Glutamatergic neuron (in vitro differentiated cells): ENCODE measurements at regions not wholly inside any gene's neighbourhood (a gene's known extent, or its start where the extent isn't known, plus 50 kb on each side); places are given as distances from the start of the nearest gene placed in this dataset.

ENCODE experiments used
- DNase-seq: peaks from one replicate; pipeline ENCODE4 v3.0.0; 2022
- H3K27ac Mint-ChIP-seq: one replicate; pipeline ENCODE4 v1.8.0; 2020; ENCODE audit warnings: mild to moderate bottlenecking, mixed read lengths, inconsistent platforms; ENCODE audit not compliant: unreplicated experiment
- H3K27me3 Mint-ChIP-seq: one replicate; pipeline ENCODE4 v1.8.0; 2020; ENCODE audit warnings: mild to moderate bottlenecking, moderate library complexity, mixed read lengths, inconsistent platforms; ENCODE audit not compliant: unreplicated experiment
- H3K36me3 Mint-ChIP-seq: one replicate; pipeline ENCODE4 v1.8.0; 2020; ENCODE audit warnings: mild to moderate bottlenecking, mixed read lengths, inconsistent platforms; ENCODE audit not compliant: unreplicated experiment
- H3K4me1 Mint-ChIP-seq: one replicate; pipeline ENCODE4 v1.8.0; 2020; ENCODE audit warnings: mild to moderate bottlenecking, low read depth, mixed read lengths, inconsistent platforms; ENCODE audit not compliant: unreplicated experiment
- H3K4me3 Mint-ChIP-seq: one replicate; pipeline ENCODE4 v1.8.0; 2020; ENCODE audit warnings: mild to moderate bottlenecking, mixed read lengths, inconsistent platforms; ENCODE audit not compliant: unreplicated experiment
- H3K9me3 Mint-ChIP-seq: one replicate; pipeline ENCODE4 v1.8.0; 2020; ENCODE audit warnings: mild to moderate bottlenecking, moderate library complexity, mixed read lengths, inconsistent platforms; ENCODE audit not compliant: unreplicated experiment
- TF ChIP-seq, protein P1 (sequence below): fragments of 200-600 bp; sonication (generic); IDR thresholded peaks from one replicate; pipeline ENCODE4 v1.5.0; 2021; ENCODE audit not compliant: partially characterized antibody, unreplicated experiment

DNA sequence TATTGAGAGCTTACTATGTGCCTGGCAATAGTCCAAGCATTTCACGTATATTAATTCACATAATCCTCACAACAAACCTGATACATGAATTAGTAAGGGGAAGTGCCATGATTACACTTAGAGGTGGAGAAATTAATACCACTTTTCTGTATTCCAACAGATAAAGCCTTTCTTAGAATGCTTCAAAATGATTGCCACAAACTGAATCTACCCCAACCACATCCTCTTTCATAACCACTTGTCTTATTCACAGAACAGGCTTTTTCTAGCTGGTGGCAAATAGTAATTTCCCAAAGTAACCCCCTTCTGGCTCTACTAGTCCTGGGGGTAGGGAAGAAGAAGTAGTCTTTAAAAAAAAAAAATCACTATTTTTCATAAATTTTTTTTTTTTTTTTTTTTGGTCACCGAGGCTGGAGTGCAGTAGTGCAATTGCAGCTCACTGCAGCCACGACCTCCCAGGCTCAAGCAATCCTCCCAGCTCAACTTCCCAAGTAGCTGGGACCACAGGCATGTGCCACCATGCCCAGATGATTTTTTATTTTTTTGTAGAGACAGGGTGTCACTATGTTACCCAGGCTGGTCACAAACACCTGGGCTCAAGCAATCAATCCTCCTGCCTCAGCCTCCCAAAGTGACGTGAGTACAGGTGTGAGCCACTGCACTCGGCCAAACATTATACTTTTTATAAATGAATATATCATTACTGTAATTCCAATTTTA lies 59.0 kb upstream of the ARID2 start:
- no peak for DNase-seq
- H3K9me3 Mint-ChIP-seq = no peaks in the 10 kb centered on the region
- no peak overlapping the region for H3K27ac Mint-ChIP-seq
- H3K4me3 Mint-ChIP-seq = no peak overlapping the region
- no peaks in the 10 kb centered on the region for H3K4me1 Mint-ChIP-seq
- TF ChIP-seq, protein P1, sequence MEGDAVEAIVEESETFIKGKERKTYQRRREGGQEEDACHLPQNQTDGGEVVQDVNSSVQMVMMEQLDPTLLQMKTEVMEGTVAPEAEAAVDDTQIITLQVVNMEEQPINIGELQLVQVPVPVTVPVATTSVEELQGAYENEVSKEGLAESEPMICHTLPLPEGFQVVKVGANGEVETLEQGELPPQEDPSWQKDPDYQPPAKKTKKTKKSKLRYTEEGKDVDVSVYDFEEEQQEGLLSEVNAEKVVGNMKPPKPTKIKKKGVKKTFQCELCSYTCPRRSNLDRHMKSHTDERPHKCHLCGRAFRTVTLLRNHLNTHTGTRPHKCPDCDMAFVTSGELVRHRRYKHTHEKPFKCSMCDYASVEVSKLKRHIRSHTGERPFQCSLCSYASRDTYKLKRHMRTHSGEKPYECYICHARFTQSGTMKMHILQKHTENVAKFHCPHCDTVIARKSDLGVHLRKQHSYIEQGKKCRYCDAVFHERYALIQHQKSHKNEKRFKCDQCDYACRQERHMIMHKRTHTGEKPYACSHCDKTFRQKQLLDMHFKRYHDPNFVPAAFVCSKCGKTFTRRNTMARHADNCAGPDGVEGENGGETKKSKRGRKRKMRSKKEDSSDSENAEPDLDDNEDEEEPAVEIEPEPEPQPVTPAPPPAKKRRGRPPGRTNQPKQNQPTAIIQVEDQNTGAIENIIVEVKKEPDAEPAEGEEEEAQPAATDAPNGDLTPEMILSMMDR = no peak
- H3K27me3 Mint-ChIP-seq = peaks cover 2% of the 10 kb centered on the region
- no peaks in the 10 kb centered on the region for H3K36me3 Mint-ChIP-seq

- TF ChIP-seq, protein P1 = no peak
- Mint-ChIP-seq H3K4me3 (no peak overlapping the region), H3K36me3 (no peaks in the 10 kb centered on the region), H3K27ac (no peak overlapping the region), H3K27me3 (peaks cover 1% of the 10 kb centered on the region), H3K9me3 (no peaks in the 10 kb centered on the region), H3K4me1 (no peaks in the 10 kb centered on the region)
- no peak for DNase-seq
These were observed 58.3 kb upstream of the ARID2 start for GRCh38 chr12:45671254-45671653.

- no peak for DNase-seq
- no peak overlapping the region for H3K27ac Mint-ChIP-seq
- H3K9me3 Mint-ChIP-seq = no peaks in the 10 kb centered on the region
- H3K36me3 Mint-ChIP-seq = no peaks in the 10 kb centered on the region
- TF ChIP-seq, protein P1 = no peak
- H3K27me3 Mint-ChIP-seq = no peaks in the 10 kb centered on the region
- H3K4me3 Mint-ChIP-seq = no peak overlapping the region
- no peaks in the 10 kb centered on the region for H3K4me1 Mint-ChIP-seq
These were observed 55.1 kb upstream of the ARID2 start for GRCh38 chr12:45674181-45674977.

GRCh38 chr12:45675534-45675933 lies 54.0 kb upstream of the ARID2 start:
- H3K27ac Mint-ChIP-seq = no peak overlapping the region
- H3K36me3 Mint-ChIP-seq = no peaks in the 10 kb centered on the region
- H3K9me3 Mint-ChIP-seq = no peaks in the 10 kb centered on the region
- no peak for DNase-seq
- H3K4me1 Mint-ChIP-seq = no peaks in the 10 kb centered on the region
- no peaks in the 10 kb centered on the region for H3K27me3 Mint-ChIP-seq
- TF ChIP-seq, protein P1 = no peak
- H3K4me3 Mint-ChIP-seq = no peak overlapping the region
